WTC11 (cell line): ENCODE measurements at regions not wholly inside any gene's neighbourhood (a gene's known extent, or its start where the extent isn't known, plus 50 kb on each side); places are given as distances from the start of the nearest gene placed in this dataset.

Source experiments
- ATAC-seq: fragments of 200-7000 bp; cut with Tn5 transposase; 2 replicates; pipeline ENCODE4 v1.10.0; 2021; ENCODE audit warnings: mild to moderate bottlenecking, moderate library complexity
- CTCF ChIA-PET: fragments of 300-600 bp; sonication (Branson Sonifier 250); formaldehyde crosslinking; loops from one replicate; lab custom pipeline; 2021; ENCODE audit warnings: antibody characterized with exemption; lab: Charles Lee
- POLR2A ChIA-PET: fragments of 350-600 bp; sonication (Branson Sonifier 250); formaldehyde crosslinking; loops from one replicate; lab custom pipeline; 2021; ENCODE audit warnings: antibody characterized with exemption; lab: Charles Lee
- DNase-seq: peaks from one replicate; pipeline ENCODE4 v3.0.0; 2021; ENCODE audit warnings: low spot score
- H3K27ac Mint-ChIP-seq: 2 replicates; pipeline ENCODE4 v1.8.0; 2021; ENCODE audit warnings: mixed read lengths
- H3K27me3 Mint-ChIP-seq: 2 replicates; pipeline ENCODE4 v1.8.0; 2021; ENCODE audit warnings: low read depth, mild to moderate bottlenecking, moderate library complexity, mixed read lengths
- H3K36me3 Mint-ChIP-seq: 2 replicates; pipeline ENCODE4 v1.8.0; 2021; ENCODE audit warnings: mixed read lengths
- H3K4me1 Mint-ChIP-seq: 2 replicates; pipeline ENCODE4 v1.8.0; 2022; ENCODE audit warnings: mixed read lengths
- H3K4me3 Mint-ChIP-seq: 2 replicates; pipeline ENCODE4 v1.8.0; 2021; ENCODE audit warnings: mild to moderate bottlenecking, moderate library complexity, mixed read lengths
- H3K9me3 Mint-ChIP-seq: 2 replicates; pipeline ENCODE4 v1.8.0; 2021; ENCODE audit warnings: mixed read lengths
- AFF4 ChIP-seq: sonication (generic); formaldehyde crosslinking; IDR thresholded peaks from 2 replicates; pipeline ENCODE4 v1.8.1; 2023; ENCODE audit warnings: mild to moderate bottlenecking, missing genetic modification reagents, borderline replicate concordance
- ELF4 ChIP-seq: sonication (generic); formaldehyde crosslinking; IDR thresholded peaks from 2 replicates; pipeline ENCODE4 v1.8.1; 2022; ENCODE audit warnings: low read depth, mild to moderate bottlenecking, moderate library complexity, missing genetic modification reagents
- FOXJ3 ChIP-seq: sonication (generic); formaldehyde crosslinking; IDR thresholded peaks from 2 replicates; pipeline ENCODE4 v1.9.0; 2021; ENCODE audit warnings: missing genetic modification reagents, mild to moderate bottlenecking, borderline replicate concordance
- FOXP4 ChIP-seq: sonication (generic); formaldehyde crosslinking; IDR thresholded peaks from 2 replicates; pipeline ENCODE4 v1.8.0; 2022; ENCODE audit warnings: mild to moderate bottlenecking, missing genetic modification reagents
- JAZF1 ChIP-seq: fragments of 250-450 bp; sonication (Bioruptor Pico); IDR thresholded peaks from 2 replicates; pipeline ENCODE4 v1.9.0; 2021; ENCODE audit warnings: moderate library complexity, mild to moderate bottlenecking, inconsistent platforms
- MLX ChIP-seq: sonication (generic); formaldehyde crosslinking; IDR thresholded peaks from 2 replicates; pipeline ENCODE4 v1.8.1; 2023; ENCODE audit warnings: mild to moderate bottlenecking, missing genetic modification reagents, moderate library complexity
- MYBL2 ChIP-seq: sonication (generic); formaldehyde crosslinking; IDR thresholded peaks from 2 replicates; pipeline ENCODE4 v1.8.1; 2023; ENCODE audit warnings: mild to moderate bottlenecking, moderate library complexity, missing genetic modification reagents
- PRRX2 ChIP-seq: fragments of 250-450 bp; sonication (Bioruptor Pico); IDR thresholded peaks from 2 replicates; pipeline ENCODE4 v1.8.0; 2021; ENCODE audit warnings: mild to moderate bottlenecking
- RELA ChIP-seq: sonication (generic); formaldehyde crosslinking; IDR thresholded peaks from 2 replicates; pipeline ENCODE4 v1.8.1; 2022; ENCODE audit warnings: missing genetic modification reagents, mild to moderate bottlenecking, borderline replicate concordance
- RORB ChIP-seq: fragments of 250-450 bp; sonication (Bioruptor Pico); IDR thresholded peaks from 2 replicates; pipeline ENCODE4 v1.9.0; 2021; ENCODE audit warnings: mild to moderate bottlenecking
- SMAD3 ChIP-seq: sonication (generic); formaldehyde crosslinking; IDR thresholded peaks from 2 replicates; pipeline ENCODE4 v1.8.0; 2022; ENCODE audit warnings: missing genetic modification reagents, mild to moderate bottlenecking, borderline replicate concordance
- TEAD1 ChIP-seq: sonication (generic); formaldehyde crosslinking; IDR thresholded peaks from 2 replicates; pipeline ENCODE4 v1.8.0; 2022; ENCODE audit warnings: mild to moderate bottlenecking, missing genetic modification reagents
- TP53 ChIP-seq: sonication (generic); formaldehyde crosslinking; IDR thresholded peaks from 2 replicates; pipeline ENCODE4 v1.8.1; 2023; ENCODE audit warnings: mild to moderate bottlenecking, missing genetic modification reagents
- ZBTB21 ChIP-seq: sonication (generic); formaldehyde crosslinking; IDR thresholded peaks from 2 replicates; pipeline ENCODE4 v1.8.1; 2023; ENCODE audit warnings: mild to moderate bottlenecking, missing genetic modification reagents, borderline replicate concordance
- ZNF121 ChIP-seq: sonication (generic); formaldehyde crosslinking; IDR thresholded peaks from 2 replicates; pipeline ENCODE4 v1.8.0; 2023; ENCODE audit warnings: missing genetic modification reagents
- ZNF671 ChIP-seq: fragments of 250-450 bp; sonication (Bioruptor Pico); IDR thresholded peaks from 2 replicates; pipeline ENCODE4 v1.8.0; 2021; ENCODE audit warnings: mild to moderate bottlenecking
- TF ChIP-seq, protein P1 (sequence below): fragments of 250-450 bp; sonication (Bioruptor Pico); conservative IDR thresholded peaks from 2 replicates; pipeline ENCODE4 v1.9.0; 2021; ENCODE audit warnings: mild to moderate bottlenecking
- TF ChIP-seq, protein P2 (sequence below): sonication (generic); formaldehyde crosslinking; IDR thresholded peaks from 2 replicates; pipeline ENCODE4 v1.8.1; 2022; ENCODE audit warnings: mild to moderate bottlenecking, missing genetic modification reagents, moderate library complexity, borderline replicate concordance

DNA sequence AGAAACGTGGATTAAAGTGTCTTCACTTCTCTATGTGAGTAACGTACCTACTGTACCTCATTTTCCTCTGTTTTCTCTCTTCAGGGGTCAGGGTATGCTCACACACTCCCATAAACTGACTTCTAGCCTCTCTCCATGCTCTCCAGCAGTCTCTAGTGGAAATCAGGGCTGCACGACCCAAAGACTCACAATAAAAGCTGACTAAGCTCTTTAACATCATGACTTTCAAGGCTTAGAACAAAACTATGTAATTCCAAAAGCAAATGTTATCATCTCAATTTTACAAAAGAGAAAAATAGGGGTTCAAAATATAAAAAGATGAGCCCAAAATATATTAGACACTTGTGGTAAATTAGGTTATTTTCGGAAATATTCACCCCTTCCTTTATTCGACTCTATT lies 62.5 kb upstream of the KRTAP11-1 start:
- Mint-ChIP-seq H3K4me1 (no peaks in the 10 kb centered on the region), H3K27me3 (no peaks in the 10 kb centered on the region), H3K9me3 (no peaks in the 10 kb centered on the region), H3K27ac (no peak overlapping the region), H3K36me3 (no peaks in the 10 kb centered on the region), H3K4me3 (no peak overlapping the region)
- ATAC-seq (no peak), DNase-seq (no peak)
- ChIA-PET CTCF (no interaction called here), POLR2A (no interaction called here)
- no peak for TF ChIP-seq ZNF671 (CRISPR knock-in tag)
- TF ChIP-seq TEAD1 (CRISPR knock-in tag), result no peak
- no peak for TF ChIP-seq MYBL2 (CRISPR knock-in tag)

GRCh38 chr21:30943243-30943642 lies 61.9 kb upstream of the KRTAP11-1 start:
- Mint-ChIP-seq H3K27ac (no peak overlapping the region), H3K27me3 (no peaks in the 10 kb centered on the region), H3K36me3 (no peaks in the 10 kb centered on the region), H3K4me1 (no peaks in the 10 kb centered on the region), H3K9me3 (peaks cover under 1% of the 10 kb centered on the region; the same call in 1 of the 2 replicates), H3K4me3 (no peak overlapping the region)
- ChIA-PET CTCF (no interaction called here), POLR2A (no interaction called here)
- ATAC-seq (no peak), DNase-seq (no peak)
- TF ChIP-seq PRRX2 (CRISPR knock-in tag), result no peak
- TF ChIP-seq RORB (CRISPR knock-in tag), result no peak
- TF ChIP-seq ZNF121 (CRISPR knock-in tag), result no peak
- TF ChIP-seq RELA (CRISPR knock-in tag), result no peak

DNA sequence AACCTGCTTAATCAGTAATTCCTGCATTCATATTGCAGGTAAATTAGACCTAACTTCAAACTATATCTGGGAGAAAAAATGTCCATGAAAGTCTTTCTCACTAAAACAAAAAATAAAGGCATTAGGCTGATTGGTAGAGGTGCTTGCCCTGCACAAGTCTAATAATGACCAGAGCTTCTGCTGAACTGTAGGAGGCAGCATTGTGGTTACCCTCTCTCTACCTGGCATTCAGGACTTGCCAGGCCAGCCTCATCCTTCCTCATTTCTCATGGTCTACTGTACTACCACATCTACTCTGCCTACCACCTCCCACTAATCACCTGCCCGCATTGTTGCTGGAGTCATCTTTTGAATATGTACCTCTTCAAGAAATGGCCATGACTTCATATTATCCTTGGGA lies 60.8 kb upstream of the KRTAP11-1 start:
- H3K4me3 Mint-ChIP-seq, result no peak overlapping the region
- no peaks in the 10 kb centered on the region for H3K27me3 Mint-ChIP-seq
- DNase-seq, result no peak
- ChIA-PET CTCF (interaction anchor here (1.4 kb wide), 1 partner anchor 143 kb away, joined by 6 read pairs; no protein-coding TSS in a partner anchor), POLR2A (interaction anchor here (0.5 kb wide), 1 partner anchor 481 kb away, joined by 3 read pairs; no protein-coding TSS in a partner anchor)
- no peaks in the 10 kb centered on the region for H3K4me1 Mint-ChIP-seq
- no peaks in the 10 kb centered on the region for H3K36me3 Mint-ChIP-seq
- H3K9me3 Mint-ChIP-seq, result peaks cover 9% of the 10 kb centered on the region
- peak; percentile 77 for ATAC-seq
- no peak overlapping the region for H3K27ac Mint-ChIP-seq
- TF ChIP-seq MLX (CRISPR knock-in tag) (no peak), JAZF1 (CRISPR knock-in tag) (no peak), FOXP4 (no peak), ZBTB21 (CRISPR knock-in tag) (no peak), TP53 (CRISPR knock-in tag) (no peak), FOXJ3 (CRISPR knock-in tag) (no peak), PRRX2 (CRISPR knock-in tag) (no peak), MYBL2 (CRISPR knock-in tag) (no peak), AFF4 (CRISPR knock-in tag) (no peak), SMAD3 (CRISPR knock-in tag) (no peak), ELF4 (no peak)
- TF ChIP-seq, protein P1, sequence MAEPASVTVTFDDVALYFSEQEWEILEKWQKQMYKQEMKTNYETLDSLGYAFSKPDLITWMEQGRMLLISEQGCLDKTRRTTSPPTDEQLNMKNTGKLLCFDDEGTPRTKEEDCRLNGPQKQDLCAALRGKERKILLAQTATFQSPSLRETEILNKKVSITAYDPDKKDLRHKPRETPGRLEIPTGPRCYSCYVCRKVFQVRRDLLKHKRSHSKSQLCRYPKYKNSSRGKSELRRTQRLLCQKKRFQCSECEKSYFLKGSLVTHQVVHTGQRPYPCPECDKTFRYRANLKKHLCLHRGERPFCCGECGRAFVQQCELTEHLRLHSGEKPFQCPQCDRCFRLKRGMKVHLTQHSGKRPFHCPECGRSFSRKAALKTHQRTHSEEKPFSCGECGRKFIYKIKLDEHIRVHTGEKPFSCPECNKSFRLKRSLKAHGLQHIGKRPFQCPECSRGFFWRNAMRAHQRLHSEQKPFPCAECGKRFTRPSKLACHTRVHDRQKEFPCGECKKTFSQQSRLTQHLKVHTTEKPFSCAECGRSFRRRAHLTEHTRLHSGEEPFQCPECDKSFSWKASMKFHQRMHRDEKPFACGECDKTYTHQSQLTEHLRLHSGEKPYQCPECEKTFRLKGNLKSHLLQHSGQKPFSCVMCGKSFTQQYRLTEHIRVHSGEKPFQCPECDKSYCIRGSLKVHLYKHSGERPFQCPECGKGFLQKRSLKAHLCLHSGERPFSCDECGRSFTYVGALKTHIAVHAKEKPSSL (CRISPR knock-in tag), result no peak
- TF ChIP-seq, protein P2, sequence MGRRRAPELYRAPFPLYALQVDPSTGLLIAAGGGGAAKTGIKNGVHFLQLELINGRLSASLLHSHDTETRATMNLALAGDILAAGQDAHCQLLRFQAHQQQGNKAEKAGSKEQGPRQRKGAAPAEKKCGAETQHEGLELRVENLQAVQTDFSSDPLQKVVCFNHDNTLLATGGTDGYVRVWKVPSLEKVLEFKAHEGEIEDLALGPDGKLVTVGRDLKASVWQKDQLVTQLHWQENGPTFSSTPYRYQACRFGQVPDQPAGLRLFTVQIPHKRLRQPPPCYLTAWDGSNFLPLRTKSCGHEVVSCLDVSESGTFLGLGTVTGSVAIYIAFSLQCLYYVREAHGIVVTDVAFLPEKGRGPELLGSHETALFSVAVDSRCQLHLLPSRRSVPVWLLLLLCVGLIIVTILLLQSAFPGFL, result no peak
